Retinal pigment epithelial cell (primary cell): ENCODE measurements at regions not wholly inside any gene's neighbourhood (a gene's known extent, or its start where the extent isn't known, plus 50 kb on each side); places are given as distances from the start of the nearest gene placed in this dataset.

Source experiments
- DNase-seq: peaks from one replicate; pipeline ENCODE4 v3.0.0-alpha.2; 2010; ENCODE audit warnings: low read depth
- H3K4me3 ChIP-seq: 2 replicates; pipeline ENCODE4 v1.5.1; 2011; ENCODE audit warnings: mild to moderate bottlenecking, low read length, control low read depth, moderate library complexity
- CTCF ChIP-seq: conservative IDR thresholded peaks from 2 replicates; pipeline ENCODE4 v1.5.1; 2011; ENCODE audit warnings: low read depth, low read length, control low read depth, inconsistent platforms

GRCh38 chr6:121020656-121021055 lies 313.6 kb downstream of the TBC1D32 start:
- TF ChIP-seq CTCF = no peak
- no peak overlapping the region for H3K4me3 ChIP-seq
- DNase-seq = no peak

DNA sequence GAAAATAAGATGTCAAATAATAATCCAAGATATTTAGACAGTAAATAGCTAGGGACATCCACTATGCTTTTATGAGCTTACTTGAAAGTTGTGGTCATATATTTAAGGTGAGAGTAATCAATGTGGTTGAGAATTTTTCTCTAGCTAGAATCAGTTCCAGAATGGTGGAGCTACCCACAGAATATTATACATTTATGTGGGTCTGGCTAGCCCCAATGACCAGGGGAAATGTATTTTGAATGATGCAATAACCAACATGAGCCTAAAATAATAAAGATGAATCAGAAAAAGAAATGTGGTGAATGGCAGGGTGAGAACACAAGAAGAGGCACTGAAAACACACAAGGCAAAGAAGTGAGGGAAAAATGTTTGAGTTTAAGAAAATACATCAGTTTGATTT lies 325.7 kb downstream of the TBC1D32 start:
- no peak for DNase-seq
- H3K4me3 ChIP-seq = no peak overlapping the region
- no peak for TF ChIP-seq CTCF

- no peak for TF ChIP-seq CTCF
- no peak overlapping the region for H3K4me3 ChIP-seq
- DNase-seq = no peak
These were observed 328.3 kb downstream of the TBC1D32 start for GRCh38 chr6:121006024-121006423.

GRCh38 chr6:121000381-121000780 lies 333.9 kb downstream of the TBC1D32 start:
- TF ChIP-seq CTCF = no peak

GRCh38 chr6:120996340-120996739 lies 337.9 kb downstream of the TBC1D32 start:
- DNase-seq = no peak
- no peak for TF ChIP-seq CTCF
- H3K4me3 ChIP-seq = no peak overlapping the region

More at GRCh38 chr6:121000381-121000780, 333.9 kb downstream of the TBC1D32 start:
- H3K4me3 ChIP-seq = no peak overlapping the region
- DNase-seq = no peak

GRCh38 chr6:120994573-120994967 lies 339.7 kb downstream of the TBC1D32 start:
- no peak for TF ChIP-seq CTCF
- no peak for DNase-seq
- H3K4me3 ChIP-seq = no peak overlapping the region

DNA sequence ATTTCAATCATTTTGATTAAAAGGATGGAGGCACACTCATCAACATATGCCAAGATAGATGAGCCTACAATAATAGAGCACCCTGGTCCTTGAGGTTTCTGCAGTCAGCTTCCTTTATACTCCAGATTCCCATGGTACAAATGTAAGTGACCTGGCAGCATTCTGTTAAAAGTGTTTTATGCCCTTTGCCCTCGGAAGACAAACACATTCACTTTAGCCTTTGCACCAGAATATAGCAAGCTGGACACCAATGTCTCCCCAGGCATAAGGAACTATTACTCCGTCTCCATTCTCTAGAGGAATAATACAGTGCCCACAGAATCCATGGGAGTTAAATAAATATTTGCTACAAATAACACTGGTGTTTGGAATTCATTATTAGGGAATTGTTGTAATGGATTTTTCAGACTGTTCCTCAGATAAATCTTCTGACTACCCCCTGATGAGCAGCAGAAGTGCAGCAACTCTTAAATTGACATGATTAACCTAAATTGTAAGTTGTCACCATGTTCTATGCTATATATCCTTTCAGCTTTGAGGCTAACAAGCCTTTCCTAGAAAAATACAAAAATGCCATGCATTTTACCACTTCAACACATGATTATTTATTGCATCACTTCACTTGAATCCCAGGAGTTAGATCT lies 340.2 kb downstream of the TBC1D32 start:
- no peak for DNase-seq
- H3K4me3 ChIP-seq = no peak overlapping the region
- TF ChIP-seq CTCF = no peak
